ENCODE measurements at regions not wholly inside any gene's neighbourhood (a gene's known extent, or its start where the extent isn't known, plus 50 kb on each side); places are given as distances from the start of the nearest gene placed in this dataset.

DNA sequence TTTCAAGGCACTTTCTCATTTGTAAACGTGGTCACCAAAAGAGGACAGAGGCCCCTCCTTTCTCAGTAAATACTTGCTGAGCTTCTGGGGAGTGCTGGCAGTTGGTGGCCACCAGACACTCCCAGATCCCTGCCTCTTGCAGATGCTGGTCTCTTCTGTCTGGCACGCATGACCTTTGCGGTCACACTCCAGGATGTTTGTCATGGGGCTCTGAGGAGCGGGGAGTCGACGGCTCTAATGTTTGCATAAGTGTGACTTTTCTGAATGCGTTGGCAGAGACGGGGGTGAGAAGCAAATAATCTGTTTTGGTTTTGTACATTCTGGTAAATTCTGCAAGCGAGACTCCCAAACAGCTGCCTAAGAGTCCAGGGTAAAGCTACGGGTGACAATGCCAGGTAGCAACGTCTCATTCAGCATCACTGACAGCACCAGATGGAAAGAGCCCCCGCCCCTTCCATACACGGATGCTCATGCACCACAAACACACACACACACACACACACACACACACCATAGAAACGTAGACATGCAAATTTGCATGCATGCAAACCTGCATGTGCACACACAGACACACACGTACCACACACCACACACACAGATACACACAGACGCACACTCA lies 101.1 kb downstream of the YTHDF1 start:
- H3K4me3 ChIP-seq (ENCODE audit: insufficient read length, low read depth), result no peak overlapping the region
- H3K9me3 ChIP-seq (ENCODE audit: insufficient read depth, low read length), result peaks cover 19% of the 10 kb centered on the region
- TF ChIP-seq YY1 (IDR thresholded peaks at IDR 0.05; ENCODE audit: insufficient read depth, insufficient read length) (no peak), SUZ12 (IDR thresholded peaks at IDR 0.05; ENCODE audit: extremely low read depth, insufficient read depth, insufficient read length) (no peak), ZNF274 (IDR thresholded peaks at IDR 0.05; ENCODE audit: low read depth, low read length) (no peak)
- no peak for DNase-seq (ENCODE audit: low read depth, low spot score)
- no peaks in the 10 kb centered on the region for H3K4me1 ChIP-seq (ENCODE audit: insufficient read depth, insufficient read length)
- peaks cover 80% of the 10 kb centered on the region for H3K27me3 ChIP-seq (ENCODE audit: insufficient read depth, insufficient read length)
- H3K9ac ChIP-seq (ENCODE audit: insufficient read length, low read depth), result no peak overlapping the region
- H3K36me3 ChIP-seq (ENCODE audit: insufficient read depth, insufficient read length, low read length), result no peaks in the 10 kb centered on the region

DNA sequence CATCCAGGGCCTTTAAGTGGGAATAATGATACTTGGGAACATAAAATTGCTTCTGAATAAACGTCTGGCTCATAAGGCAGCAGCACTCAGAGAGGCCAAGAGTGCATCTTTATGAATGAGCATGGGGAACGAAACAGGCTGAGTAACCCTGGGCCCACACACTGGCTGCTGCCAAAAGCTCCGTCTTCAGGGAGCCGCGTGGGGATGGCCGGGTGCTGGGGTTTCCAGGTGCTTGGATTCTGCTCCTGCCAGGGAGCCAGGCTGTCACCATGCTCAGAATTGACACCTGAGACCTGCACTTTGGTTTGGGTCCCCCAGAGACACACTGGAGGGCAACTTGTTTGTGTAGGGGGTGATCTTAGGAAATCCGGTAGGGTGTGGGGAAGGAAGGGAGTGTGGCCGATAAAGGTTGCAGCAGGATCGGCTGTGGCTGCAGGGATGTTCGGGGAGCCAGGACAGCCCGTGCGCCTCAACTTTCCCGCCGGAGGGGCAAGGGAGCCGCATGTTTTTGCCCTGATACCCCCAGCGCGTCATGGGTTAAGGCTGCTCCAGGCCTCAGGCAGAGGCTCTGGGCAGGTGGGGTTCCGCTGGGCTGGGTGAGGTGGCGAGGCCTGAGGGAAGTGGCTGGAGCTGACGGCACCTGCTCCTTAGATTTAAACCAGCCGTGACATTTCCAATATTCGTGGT lies 101.8 kb downstream of the YTHDF1 start:
- H3K4me3 ChIP-seq (ENCODE audit: insufficient read length, low read depth), result no peak overlapping the region
- no peak overlapping the region for H3K9ac ChIP-seq (ENCODE audit: insufficient read length, low read depth)
- TF ChIP-seq YY1 (IDR thresholded peaks at IDR 0.05; ENCODE audit: insufficient read depth, insufficient read length), result no peak
- H3K36me3 ChIP-seq (ENCODE audit: insufficient read depth, insufficient read length, low read length), result no peaks in the 10 kb centered on the region
- peaks cover 80% of the 10 kb centered on the region for H3K27me3 ChIP-seq (ENCODE audit: insufficient read depth, insufficient read length)
- H3K4me1 ChIP-seq (ENCODE audit: insufficient read depth, insufficient read length), result no peaks in the 10 kb centered on the region
- peaks cover 21% of the 10 kb centered on the region for H3K9me3 ChIP-seq (ENCODE audit: insufficient read depth, low read length)
- DNase-seq (ENCODE audit: low read depth, low spot score), result no peak

GRCh38 chr20:63112491-63113219 lies 103.3 kb downstream of the YTHDF1 start:
- H3K4me3 ChIP-seq (ENCODE audit: insufficient read length, low read depth), result no peak overlapping the region
- no peak overlapping the region for H3K9ac ChIP-seq (ENCODE audit: insufficient read length, low read depth)
- H3K4me1 ChIP-seq (ENCODE audit: insufficient read depth, insufficient read length), result no peaks in the 10 kb centered on the region
- no peak for DNase-seq (ENCODE audit: low read depth, low spot score)
- peaks cover 79% of the 10 kb centered on the region for H3K27me3 ChIP-seq (ENCODE audit: insufficient read depth, insufficient read length)
- peaks cover 30% of the 10 kb centered on the region for H3K9me3 ChIP-seq (ENCODE audit: insufficient read depth, low read length)
- H3K36me3 ChIP-seq (ENCODE audit: insufficient read depth, insufficient read length, low read length), result no peaks in the 10 kb centered on the region
- no peak for TF ChIP-seq YY1 (IDR thresholded peaks at IDR 0.05; ENCODE audit: insufficient read depth, insufficient read length)
- no peak for TF ChIP-seq ZNF274 (IDR thresholded peaks at IDR 0.05; ENCODE audit: low read depth, low read length)
- no peak for TF ChIP-seq SUZ12 (IDR thresholded peaks at IDR 0.05; ENCODE audit: extremely low read depth, insufficient read depth, insufficient read length)

DNA sequence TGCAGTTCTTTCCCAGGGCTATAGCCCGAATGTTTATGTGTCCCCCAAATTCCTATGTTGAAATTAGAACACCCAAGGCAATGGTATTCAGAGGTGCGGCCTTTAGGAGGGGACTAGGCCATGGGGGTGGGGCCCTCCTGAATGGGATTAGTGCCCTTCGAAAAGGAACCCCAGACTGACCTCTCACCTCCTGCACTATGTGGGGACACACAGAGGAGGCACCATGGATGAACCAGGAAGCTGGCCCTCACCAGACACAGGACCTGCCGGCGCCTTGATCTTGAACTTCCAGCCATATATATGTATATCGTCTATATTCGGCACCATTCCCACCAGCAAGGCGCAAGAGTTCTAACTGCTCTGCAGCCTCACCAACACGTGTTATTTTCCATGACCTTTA lies 101.5 kb upstream of the BHLHE23 start:
- no peaks in the 10 kb centered on the region for H3K4me1 ChIP-seq (ENCODE audit: insufficient read depth, insufficient read length)
- no peak overlapping the region for H3K9ac ChIP-seq (ENCODE audit: insufficient read length, low read depth)
- H3K36me3 ChIP-seq (ENCODE audit: insufficient read depth, insufficient read length, low read length), result no peaks in the 10 kb centered on the region
- TF ChIP-seq ZNF274 (IDR thresholded peaks at IDR 0.05; ENCODE audit: low read depth, low read length), result no peak
- TF ChIP-seq SUZ12 (IDR thresholded peaks at IDR 0.05; ENCODE audit: extremely low read depth, insufficient read depth, insufficient read length), result no peak
- no peak for TF ChIP-seq YY1 (IDR thresholded peaks at IDR 0.05; ENCODE audit: insufficient read depth, insufficient read length)
- no peak for DNase-seq (ENCODE audit: low read depth, low spot score)
- peaks cover 30% of the 10 kb centered on the region for H3K9me3 ChIP-seq (ENCODE audit: insufficient read depth, low read length)
- no peak overlapping the region for H3K4me3 ChIP-seq (ENCODE audit: insufficient read length, low read depth)
- H3K27me3 ChIP-seq (ENCODE audit: insufficient read depth, insufficient read length), result peaks cover 44% of the 10 kb centered on the region

DNA sequence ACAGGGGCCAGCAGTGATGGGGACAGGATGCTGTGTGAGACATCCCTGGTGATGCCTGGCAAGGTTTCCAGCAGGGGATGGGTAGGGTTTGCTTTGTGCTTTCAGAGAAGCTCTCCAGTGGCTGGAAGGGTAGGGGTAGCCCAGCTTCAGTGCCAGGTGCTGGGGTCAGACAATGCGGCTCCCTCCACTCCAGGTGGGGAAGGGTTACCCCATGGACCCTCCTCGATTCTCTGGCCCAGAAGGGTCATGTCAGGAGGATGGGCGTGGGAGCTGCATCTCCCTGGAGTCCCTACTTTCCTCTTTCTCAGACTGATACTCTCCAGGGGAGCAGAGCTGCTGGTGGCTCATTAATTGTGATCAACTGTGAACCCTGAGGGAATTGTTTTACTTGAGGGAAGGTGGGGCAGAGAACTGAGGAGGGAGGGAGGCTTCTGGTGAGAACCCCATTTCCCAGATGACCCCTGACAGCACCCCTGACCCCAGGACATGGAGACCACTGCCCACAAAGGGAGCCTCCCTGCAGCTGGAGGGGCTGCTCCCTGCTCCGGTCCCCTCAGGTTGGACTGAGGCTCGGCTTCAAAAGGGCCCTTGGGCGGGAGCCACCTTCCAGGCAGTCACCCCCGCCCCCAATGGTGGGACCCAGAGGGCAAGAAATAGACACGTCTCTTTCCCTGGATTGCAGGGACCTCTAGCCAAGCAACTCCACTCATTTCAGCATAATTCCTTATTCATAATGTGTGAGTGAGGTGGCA lies 100.9 kb upstream of the BHLHE23 start:
- TF ChIP-seq ZNF274 (IDR thresholded peaks at IDR 0.05; ENCODE audit: low read depth, low read length) (no peak), SUZ12 (IDR thresholded peaks at IDR 0.05; ENCODE audit: extremely low read depth, insufficient read depth, insufficient read length) (no peak), YY1 (IDR thresholded peaks at IDR 0.05; ENCODE audit: insufficient read depth, insufficient read length) (no peak)
- peaks cover 30% of the 10 kb centered on the region for H3K9me3 ChIP-seq (ENCODE audit: insufficient read depth, low read length)
- H3K4me1 ChIP-seq (ENCODE audit: insufficient read depth, insufficient read length), result no peaks in the 10 kb centered on the region
- H3K27me3 ChIP-seq (ENCODE audit: insufficient read depth, insufficient read length), result peaks cover 43% of the 10 kb centered on the region
- H3K9ac ChIP-seq (ENCODE audit: insufficient read length, low read depth), result no peak overlapping the region
- DNase-seq (ENCODE audit: low read depth, low spot score), result no peak
- H3K4me3 ChIP-seq (ENCODE audit: insufficient read length, low read depth), result no peak overlapping the region
- H3K36me3 ChIP-seq (ENCODE audit: insufficient read depth, insufficient read length, low read length), result no peaks in the 10 kb centered on the region

DNA sequence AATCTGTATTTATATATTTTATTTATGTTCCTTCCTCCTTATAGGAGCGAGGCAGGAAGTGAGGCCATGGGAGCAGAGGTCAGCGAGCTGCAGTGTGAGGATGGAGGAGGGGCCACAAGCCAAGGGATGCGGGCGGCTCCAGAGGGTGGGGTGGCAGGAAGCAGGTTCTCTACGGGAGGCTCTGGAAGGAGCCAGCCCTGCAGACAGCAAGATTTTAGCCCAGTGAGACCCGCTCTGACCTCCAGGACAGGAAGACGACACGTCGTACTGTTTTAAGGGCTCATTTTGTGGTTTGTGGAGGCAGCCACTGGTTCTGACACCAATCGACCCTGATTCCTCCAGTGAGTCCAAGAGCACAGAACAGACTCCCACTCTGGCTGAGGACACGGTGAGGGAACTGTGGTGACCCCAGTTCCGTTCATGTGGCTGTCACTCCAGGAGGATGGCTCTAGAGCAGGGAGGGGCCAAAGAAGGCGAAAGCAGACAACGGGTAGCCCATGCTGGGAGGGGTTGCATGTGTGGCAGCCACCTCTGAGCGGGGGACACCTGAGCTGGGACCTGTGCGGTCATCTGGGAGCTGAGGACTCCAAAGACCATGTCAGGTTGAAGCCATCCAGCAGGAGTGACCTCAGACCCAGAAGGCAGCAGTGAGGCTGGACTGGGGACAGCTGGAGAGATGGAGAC lies 100.1 kb upstream of the BHLHE23 start:
- peaks cover 26% of the 10 kb centered on the region for H3K9me3 ChIP-seq (ENCODE audit: insufficient read depth, low read length)
- H3K9ac ChIP-seq (ENCODE audit: insufficient read length, low read depth), result no peak overlapping the region
- no peak overlapping the region for H3K4me3 ChIP-seq (ENCODE audit: insufficient read length, low read depth)
- no peaks in the 10 kb centered on the region for H3K4me1 ChIP-seq (ENCODE audit: insufficient read depth, insufficient read length)
- peaks cover 43% of the 10 kb centered on the region for H3K27me3 ChIP-seq (ENCODE audit: insufficient read depth, insufficient read length)
- no peaks in the 10 kb centered on the region for H3K36me3 ChIP-seq (ENCODE audit: insufficient read depth, insufficient read length, low read length)
- no peak for DNase-seq (ENCODE audit: low read depth, low spot score)
- TF ChIP-seq SUZ12 (IDR thresholded peaks at IDR 0.05; ENCODE audit: extremely low read depth, insufficient read depth, insufficient read length) (no peak), YY1 (IDR thresholded peaks at IDR 0.05; ENCODE audit: insufficient read depth, insufficient read length) (no peak), ZNF274 (IDR thresholded peaks at IDR 0.05; ENCODE audit: low read depth, low read length) (no peak)

All from NT2/D1 (cell line).